ENCODE measurements at regions not wholly inside any gene's neighbourhood (a gene's known extent, or its start where the extent isn't known, plus 50 kb on each side); places are given as distances from the start of the nearest gene placed in this dataset.

DNA sequence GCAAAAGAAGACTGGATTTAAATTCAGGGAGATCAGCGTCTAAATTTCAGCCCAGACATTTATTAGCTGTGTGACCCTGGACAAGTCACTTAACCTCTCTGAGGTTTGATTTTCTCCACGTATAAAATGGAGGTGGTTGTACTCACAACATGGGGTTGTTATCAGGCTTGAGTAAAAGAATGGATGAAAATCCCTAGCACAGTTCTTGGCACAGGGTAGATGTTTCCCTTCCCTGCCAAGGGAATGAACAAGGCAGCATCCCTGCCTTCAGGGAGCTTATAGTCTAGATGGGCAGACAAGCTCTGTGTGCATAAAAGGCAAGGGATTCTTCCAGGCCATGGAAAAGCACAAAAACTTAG is 50.2 kb upstream of the MRPS22 start:
- peaks cover 3% of the 10 kb centered on the region for H3K4me1 ChIP-seq
- no peaks in the 10 kb centered on the region for H3K9me3 ChIP-seq (ENCODE audit: control insufficient read depth, low read length)
- H3K36me3 ChIP-seq (ENCODE audit: control insufficient read depth, insufficient read depth, low read length), result no peaks in the 10 kb centered on the region
- no peaks in the 10 kb centered on the region for H3K27me3 ChIP-seq (ENCODE audit: control insufficient read depth, insufficient read depth, low read length)
- H3K79me2 ChIP-seq, result no peaks in the 10 kb centered on the region
- no peak overlapping the region for H3K4me2 ChIP-seq (ENCODE audit: low read length)
- H3K4me3 ChIP-seq (ENCODE audit: low read depth, low read length), result no peak overlapping the region
- H3K9ac ChIP-seq, result no peak overlapping the region
- TF ChIP-seq, protein P1, sequence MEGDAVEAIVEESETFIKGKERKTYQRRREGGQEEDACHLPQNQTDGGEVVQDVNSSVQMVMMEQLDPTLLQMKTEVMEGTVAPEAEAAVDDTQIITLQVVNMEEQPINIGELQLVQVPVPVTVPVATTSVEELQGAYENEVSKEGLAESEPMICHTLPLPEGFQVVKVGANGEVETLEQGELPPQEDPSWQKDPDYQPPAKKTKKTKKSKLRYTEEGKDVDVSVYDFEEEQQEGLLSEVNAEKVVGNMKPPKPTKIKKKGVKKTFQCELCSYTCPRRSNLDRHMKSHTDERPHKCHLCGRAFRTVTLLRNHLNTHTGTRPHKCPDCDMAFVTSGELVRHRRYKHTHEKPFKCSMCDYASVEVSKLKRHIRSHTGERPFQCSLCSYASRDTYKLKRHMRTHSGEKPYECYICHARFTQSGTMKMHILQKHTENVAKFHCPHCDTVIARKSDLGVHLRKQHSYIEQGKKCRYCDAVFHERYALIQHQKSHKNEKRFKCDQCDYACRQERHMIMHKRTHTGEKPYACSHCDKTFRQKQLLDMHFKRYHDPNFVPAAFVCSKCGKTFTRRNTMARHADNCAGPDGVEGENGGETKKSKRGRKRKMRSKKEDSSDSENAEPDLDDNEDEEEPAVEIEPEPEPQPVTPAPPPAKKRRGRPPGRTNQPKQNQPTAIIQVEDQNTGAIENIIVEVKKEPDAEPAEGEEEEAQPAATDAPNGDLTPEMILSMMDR (IDR thresholded peaks at IDR 0.05), result no peak
- no peak overlapping the region for H2AFZ ChIP-seq
- no peak overlapping the region for H3K27ac ChIP-seq

Data from parathyroid adenoma (tissue), 2 donors.